Prostate gland (tissue), 2 donors: ENCODE measurements at regions not wholly inside any gene's neighbourhood (a gene's known extent, or its start where the extent isn't known, plus 50 kb on each side); places are given as distances from the start of the nearest gene placed in this dataset.
"Not testable (repeated sequence)": the region's sequence is repeated elsewhere in the genome, so short reads cannot be mapped to it uniquely, and the experiment has no call there.

Source experiments
- POLR2A ChIP-seq: fragments of 450-650 bp; IDR thresholded peaks from one replicate; pipeline ENCODE4 v1.6.1; 2016; ENCODE audit warnings: antibody characterized with exemption, mild to moderate bottlenecking
- POLR2AphosphoS5 ChIP-seq: sonication (generic); formaldehyde crosslinking; IDR thresholded peaks from one replicate; pipeline ENCODE4 v1.6.1; 2017; ENCODE audit warnings: antibody characterized with exemption
- TF ChIP-seq, protein P1 (sequence below), 4 experiments: fragments of 200-600 bp in 2 of 4; fragments of 450-650 bp in 2 of 4; sonication (generic) in 2 of 4; IDR thresholded peaks; 1 replicate in 3 of 4; 2 replicates in 1 of 4; pipeline ENCODE4 v1.5.1; 2016 to 2019; ENCODE audit warnings: antibody characterized with exemption in 4 of 4, mild to moderate bottlenecking in 2 of 4, moderate library complexity in 2 of 4

GRCh38 chr21:5143011-5143410, 5378.4 kb upstream of the TPTE start:
- not testable (repeated sequence) for TF ChIP-seq POLR2A, POLR2AphosphoS5
- TF ChIP-seq, protein P1, sequence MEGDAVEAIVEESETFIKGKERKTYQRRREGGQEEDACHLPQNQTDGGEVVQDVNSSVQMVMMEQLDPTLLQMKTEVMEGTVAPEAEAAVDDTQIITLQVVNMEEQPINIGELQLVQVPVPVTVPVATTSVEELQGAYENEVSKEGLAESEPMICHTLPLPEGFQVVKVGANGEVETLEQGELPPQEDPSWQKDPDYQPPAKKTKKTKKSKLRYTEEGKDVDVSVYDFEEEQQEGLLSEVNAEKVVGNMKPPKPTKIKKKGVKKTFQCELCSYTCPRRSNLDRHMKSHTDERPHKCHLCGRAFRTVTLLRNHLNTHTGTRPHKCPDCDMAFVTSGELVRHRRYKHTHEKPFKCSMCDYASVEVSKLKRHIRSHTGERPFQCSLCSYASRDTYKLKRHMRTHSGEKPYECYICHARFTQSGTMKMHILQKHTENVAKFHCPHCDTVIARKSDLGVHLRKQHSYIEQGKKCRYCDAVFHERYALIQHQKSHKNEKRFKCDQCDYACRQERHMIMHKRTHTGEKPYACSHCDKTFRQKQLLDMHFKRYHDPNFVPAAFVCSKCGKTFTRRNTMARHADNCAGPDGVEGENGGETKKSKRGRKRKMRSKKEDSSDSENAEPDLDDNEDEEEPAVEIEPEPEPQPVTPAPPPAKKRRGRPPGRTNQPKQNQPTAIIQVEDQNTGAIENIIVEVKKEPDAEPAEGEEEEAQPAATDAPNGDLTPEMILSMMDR (IDR thresholded peaks at IDR 0.05), result not testable (repeated sequence)
